CD8-positive, alpha-beta memory T cell (primary cell): ENCODE measurements at regions not wholly inside any gene's neighbourhood (a gene's known extent, or its start where the extent isn't known, plus 50 kb on each side); places are given as distances from the start of the nearest gene placed in this dataset.

Experiments used
- CTCF ChIA-PET: fragments of 350-600 bp; sonication (Branson Sonifier 250); formaldehyde crosslinking; loops from one replicate; lab custom pipeline; 2021; ENCODE audit warnings: antibody characterized with exemption; lab: Charles Lee
- POLR2A ChIA-PET: fragments of 350-600 bp; sonication (Branson Sonifier 250); formaldehyde crosslinking; loops from one replicate; lab custom pipeline; 2021; ENCODE audit warnings: antibody characterized with exemption; lab: Charles Lee
- DNase-seq, 5 donors: peaks; one replicate each; pipeline versions ENCODE4 v3.0.0 to v3.0.0-alpha.2; 2020 to 2022; ENCODE audit warnings: mixed read lengths in 1 of 5
- H3K27ac ChIP-seq: one replicate; pipeline ENCODE4 v1.7.0; 2013; ENCODE audit warnings: low read depth, mild to moderate bottlenecking, low read length, moderate library complexity
- H3K27me3 ChIP-seq: 2 replicates; pipeline ENCODE4 v1.7.0; 2013; ENCODE audit warnings: low read length, mild to moderate bottlenecking; ENCODE audit not compliant: insufficient read depth, poor library complexity, severe bottlenecking
- H3K36me3 ChIP-seq: 2 replicates; pipeline ENCODE4 v1.7.0; 2013; ENCODE audit warnings: mild to moderate bottlenecking, low read length, moderate library complexity; ENCODE audit not compliant: insufficient read depth
- H3K4me1 ChIP-seq: 2 replicates; pipeline ENCODE4 v1.7.0; 2013; ENCODE audit warnings: mild to moderate bottlenecking, low read length, moderate library complexity; ENCODE audit not compliant: insufficient read depth
- H3K4me3 ChIP-seq: 2 replicates; pipeline ENCODE4 v1.7.0; 2013; ENCODE audit warnings: mild to moderate bottlenecking, low read length
- H3K9me3 ChIP-seq: 2 replicates; pipeline ENCODE4 v1.7.0; 2013; ENCODE audit warnings: mild to moderate bottlenecking, low read length
- H3K27ac Mint-ChIP-seq, 8 donors: one replicate each; pipeline ENCODE4 v1.8.0; 2020 to 2021; ENCODE audit warnings: mixed read lengths in 8 of 8, mild to moderate bottlenecking in 6 of 8, inconsistent platforms in 3 of 8, moderate library complexity in 3 of 8
- H3K27me3 Mint-ChIP-seq, 2 donors: one replicate each; pipeline ENCODE4 v1.8.0; 2020 to 2021; ENCODE audit warnings: mixed read lengths in 2 of 2, mild to moderate bottlenecking in 1 of 2, moderate library complexity in 1 of 2
- H3K36me3 Mint-ChIP-seq, 3 donors: one replicate each; pipeline ENCODE4 v1.8.0; 2020 to 2021; ENCODE audit warnings: mixed read lengths in 3 of 3, inconsistent platforms in 1 of 3, mild to moderate bottlenecking in 1 of 3
- H3K4me1 Mint-ChIP-seq, 3 donors: one replicate each; pipeline ENCODE4 v1.8.0; 2020 to 2021; ENCODE audit warnings: mixed read lengths in 3 of 3, inconsistent platforms in 1 of 3, mild to moderate bottlenecking in 1 of 3
- H3K4me3 Mint-ChIP-seq, 7 donors: one replicate each; pipeline ENCODE4 v1.8.0; 2020 to 2021; ENCODE audit warnings: mixed read lengths in 7 of 7, mild to moderate bottlenecking in 6 of 7, moderate library complexity in 4 of 7, inconsistent platforms in 2 of 7
- H3K9me3 Mint-ChIP-seq, 5 donors: one replicate each; pipeline ENCODE4 v1.8.0; 2020 to 2022; ENCODE audit warnings: mixed read lengths in 5 of 5, mild to moderate bottlenecking in 3 of 5, moderate library complexity in 2 of 5, inconsistent platforms in 1 of 5

DNA sequence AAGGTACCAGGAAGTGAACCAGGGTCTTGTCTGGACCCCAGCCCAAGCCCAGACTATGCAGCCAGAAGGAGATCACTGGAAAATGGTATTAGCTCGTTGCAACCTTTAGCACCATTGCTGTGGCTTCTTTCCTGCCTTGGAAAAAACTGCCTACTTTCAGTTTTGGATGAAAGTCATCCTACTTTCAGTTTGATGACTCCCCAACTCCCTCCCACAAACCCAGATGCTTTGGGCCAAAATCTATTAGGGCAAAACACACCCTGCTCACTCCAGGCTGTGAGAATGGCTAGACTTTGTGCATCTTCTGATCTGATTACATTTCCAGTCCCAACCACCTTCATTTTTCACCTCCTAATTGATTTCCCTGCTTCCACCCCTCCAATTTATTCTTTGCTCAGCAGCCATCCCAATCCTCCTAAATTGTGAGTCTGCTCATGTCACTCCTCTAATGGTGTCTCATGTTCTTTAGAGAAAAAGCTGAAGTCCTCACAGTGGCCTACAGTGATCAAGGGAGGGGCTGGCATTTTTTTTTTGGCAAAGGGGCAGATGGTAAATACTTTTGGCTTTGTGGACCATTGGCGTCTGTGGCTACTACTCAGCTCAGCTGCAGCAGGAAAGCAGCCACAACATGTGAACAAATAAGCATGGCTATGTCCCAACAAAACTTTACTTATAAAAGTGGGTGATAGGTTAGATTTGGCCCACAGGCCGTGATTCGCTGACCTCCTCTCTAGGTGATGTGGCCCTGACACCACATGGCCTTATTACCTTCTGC lies 368.7 kb downstream of the SLC4A3 start:
- H3K36me3 Mint-ChIP-seq, result no peaks in the 10 kb centered on the region
- H3K27ac Mint-ChIP-seq, result no peak overlapping the region
- no peak for DNase-seq
- no peak overlapping the region for H3K27ac ChIP-seq
- H3K9me3 ChIP-seq, result no peaks in the 10 kb centered on the region
- H3K27me3 ChIP-seq, result no peaks in the 10 kb centered on the region
- H3K4me1 Mint-ChIP-seq, result no peaks in the 10 kb centered on the region
- H3K4me1 ChIP-seq, result no peaks in the 10 kb centered on the region
- H3K9me3 Mint-ChIP-seq, result peaks cover 0 to 9% (median 0%) of the 10 kb centered on the region in 5 donors
- ChIA-PET POLR2A (no interaction called here), CTCF (interaction anchor here (1.0 kb wide), 1 partner anchor 10 kb away, joined by 4 read pairs; no protein-coding TSS in a partner anchor)
- peaks cover 3 to 6% of the 10 kb centered on the region in 2 donors for H3K27me3 Mint-ChIP-seq
- no peak overlapping the region for H3K4me3 Mint-ChIP-seq
- H3K4me3 ChIP-seq, result no peak overlapping the region
- H3K36me3 ChIP-seq, result no peaks in the 10 kb centered on the region

DNA sequence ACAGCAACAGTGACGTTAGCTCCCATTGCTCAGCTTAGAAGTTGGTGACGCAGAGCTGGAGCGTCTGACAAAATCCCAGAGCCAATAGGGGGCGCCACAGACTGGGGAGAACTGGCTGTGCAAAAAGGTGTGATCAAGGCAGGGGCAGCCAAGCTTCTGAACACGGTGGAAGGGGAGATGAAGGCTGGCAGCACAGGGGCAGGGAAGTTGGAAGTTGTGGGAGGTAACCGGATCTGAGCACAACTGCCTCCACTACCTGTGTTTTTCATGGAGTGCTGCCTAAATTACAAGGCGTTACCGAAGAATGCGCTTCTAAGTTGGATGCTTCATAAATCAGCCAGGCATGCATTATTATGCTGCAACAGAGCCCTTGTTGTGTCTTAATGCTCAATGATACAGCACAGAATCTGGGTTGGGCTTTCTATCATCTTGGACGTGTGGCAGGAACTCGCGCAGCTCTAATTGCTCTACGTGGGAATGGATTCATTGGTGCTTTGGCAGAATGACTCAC lies 370.0 kb downstream of the SLC4A3 start:
- Mint-ChIP-seq H3K9me3 (peaks cover 0 to 7% (median 0%) of the 10 kb centered on the region in 5 donors), H3K4me3 (no peak overlapping the region), H3K36me3 (no peaks in the 10 kb centered on the region), H3K27me3 (peaks cover 3 to 6% of the 10 kb centered on the region in 2 donors), H3K27ac (no peak overlapping the region), H3K4me1 (no peaks in the 10 kb centered on the region)
- no peaks in the 10 kb centered on the region for H3K27me3 ChIP-seq
- DNase-seq, result no peak
- H3K27ac ChIP-seq, result no peak overlapping the region
- no peaks in the 10 kb centered on the region for H3K4me1 ChIP-seq
- no peaks in the 10 kb centered on the region for H3K9me3 ChIP-seq
- CTCF ChIA-PET, result no interaction called here
- POLR2A ChIA-PET, result no interaction called here
- H3K4me3 ChIP-seq, result no peak overlapping the region
- no peaks in the 10 kb centered on the region for H3K36me3 ChIP-seq

DNA sequence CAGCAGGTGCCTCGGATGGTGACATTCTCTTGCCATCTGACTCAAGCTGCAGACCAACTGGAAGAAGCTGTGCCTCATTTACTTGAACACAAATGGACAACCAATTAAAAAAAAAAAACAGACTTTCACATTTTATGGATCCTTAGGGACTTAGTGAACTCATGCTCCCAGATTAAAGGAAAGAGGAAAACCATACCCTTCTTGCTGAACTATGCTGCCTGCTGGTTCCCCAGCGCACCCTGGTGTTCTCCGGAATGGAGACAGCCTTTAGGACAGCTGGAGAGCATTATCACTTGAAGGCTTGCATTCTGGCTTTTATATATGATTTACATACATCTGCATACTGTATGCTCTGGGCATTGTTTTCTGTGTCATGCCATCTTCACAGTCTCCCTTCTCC lies 370.7 kb downstream of the SLC4A3 start:
- no peaks in the 10 kb centered on the region for H3K27me3 ChIP-seq
- H3K4me1 ChIP-seq, result no peaks in the 10 kb centered on the region
- no peak for DNase-seq

DNA sequence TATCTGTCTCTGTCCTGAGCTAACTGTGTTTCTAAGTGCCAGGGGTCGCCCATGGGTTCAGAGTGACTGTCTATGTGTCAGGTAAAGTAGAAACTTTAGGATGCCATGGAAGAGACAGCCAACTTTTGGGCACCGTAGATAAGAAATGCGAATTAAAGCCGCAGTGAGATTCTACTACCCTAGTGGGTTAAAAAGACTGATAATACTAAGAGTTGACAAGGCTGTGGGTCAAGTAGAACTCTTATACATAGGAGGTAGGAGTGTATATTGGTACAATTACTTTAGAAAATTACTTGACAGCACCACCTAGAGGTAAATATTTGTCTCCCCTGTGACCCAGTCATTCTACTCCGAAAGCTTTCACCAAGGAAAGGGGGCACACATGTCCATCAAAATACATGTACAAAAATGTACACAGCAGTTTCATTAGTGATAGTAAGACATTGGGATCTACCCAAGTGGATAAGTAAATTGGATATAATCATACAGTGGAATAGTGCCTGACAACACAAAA lies 371.3 kb downstream of the SLC4A3 start:
- H3K4me1 ChIP-seq, result no peaks in the 10 kb centered on the region
- H3K9me3 ChIP-seq, result no peaks in the 10 kb centered on the region
- H3K36me3 Mint-ChIP-seq, result no peaks in the 10 kb centered on the region
- no peak overlapping the region for H3K4me3 Mint-ChIP-seq
- no peaks in the 10 kb centered on the region for H3K36me3 ChIP-seq
- no peak overlapping the region for H3K4me3 ChIP-seq
- DNase-seq, result no peak
- ChIA-PET POLR2A (no interaction called here), CTCF (no interaction called here)
- H3K4me1 Mint-ChIP-seq, result no peaks in the 10 kb centered on the region
- H3K27me3 Mint-ChIP-seq, result peaks cover 3 to 6% of the 10 kb centered on the region in 2 donors
- H3K27me3 ChIP-seq, result no peaks in the 10 kb centered on the region
- peaks cover 0 to 7% (median 0%) of the 10 kb centered on the region in 5 donors for H3K9me3 Mint-ChIP-seq
- no peak overlapping the region for H3K27ac ChIP-seq
- no peak overlapping the region for H3K27ac Mint-ChIP-seq

More for the DNA sequence above, 370.7 kb downstream of the SLC4A3 start:
- peaks cover 0 to 7% (median 0%) of the 10 kb centered on the region in 5 donors for H3K9me3 Mint-ChIP-seq
- no peak overlapping the region for H3K27ac Mint-ChIP-seq
- no peak overlapping the region for H3K4me3 Mint-ChIP-seq
- no peak overlapping the region for H3K4me3 ChIP-seq
- H3K36me3 ChIP-seq, result no peaks in the 10 kb centered on the region
- H3K9me3 ChIP-seq, result no peaks in the 10 kb centered on the region
- POLR2A ChIA-PET, result no interaction called here
- no peaks in the 10 kb centered on the region for H3K36me3 Mint-ChIP-seq
- peaks cover 3 to 6% of the 10 kb centered on the region in 2 donors for H3K27me3 Mint-ChIP-seq
- CTCF ChIA-PET, result no interaction called here
- H3K27ac ChIP-seq, result no peak overlapping the region
- no peaks in the 10 kb centered on the region for H3K4me1 Mint-ChIP-seq

DNA sequence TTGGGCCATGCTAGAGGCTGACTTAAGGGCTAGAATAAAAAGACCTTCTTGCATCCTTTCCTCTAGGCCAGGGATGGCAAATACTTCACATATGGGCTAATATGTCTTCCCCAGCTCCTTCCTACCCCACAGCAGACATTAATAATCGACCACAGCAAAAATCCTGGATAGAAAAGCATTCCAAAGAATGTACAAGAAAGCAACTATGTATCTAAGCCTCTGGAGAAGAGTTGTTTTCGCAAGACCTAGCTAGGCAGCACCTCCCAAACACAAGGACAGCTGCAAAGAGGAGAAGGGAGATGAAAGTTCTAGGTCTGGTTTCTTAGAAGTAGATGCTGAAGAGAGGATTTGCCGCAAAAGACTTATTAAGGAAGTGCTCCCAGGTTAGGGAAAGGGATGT lies 372.6 kb downstream of the SLC4A3 start:
- Mint-ChIP-seq H3K27me3 (peaks cover 3 to 6% of the 10 kb centered on the region in 2 donors), H3K9me3 (peaks cover 0 to 7% (median 0%) of the 10 kb centered on the region in 5 donors), H3K4me1 (no peaks in the 10 kb centered on the region), H3K27ac (no peak overlapping the region), H3K4me3 (no peak overlapping the region), H3K36me3 (no peaks in the 10 kb centered on the region)
- Histone ChIP-seq H3K9me3 (no peaks in the 10 kb centered on the region), H3K27ac (no peak overlapping the region), H3K27me3 (no peaks in the 10 kb centered on the region), H3K36me3 (no peaks in the 10 kb centered on the region), H3K4me3 (no peak overlapping the region), H3K4me1 (no peaks in the 10 kb centered on the region)
- no peak for DNase-seq
- ChIA-PET CTCF (no interaction called here), POLR2A (no interaction called here)

DNA sequence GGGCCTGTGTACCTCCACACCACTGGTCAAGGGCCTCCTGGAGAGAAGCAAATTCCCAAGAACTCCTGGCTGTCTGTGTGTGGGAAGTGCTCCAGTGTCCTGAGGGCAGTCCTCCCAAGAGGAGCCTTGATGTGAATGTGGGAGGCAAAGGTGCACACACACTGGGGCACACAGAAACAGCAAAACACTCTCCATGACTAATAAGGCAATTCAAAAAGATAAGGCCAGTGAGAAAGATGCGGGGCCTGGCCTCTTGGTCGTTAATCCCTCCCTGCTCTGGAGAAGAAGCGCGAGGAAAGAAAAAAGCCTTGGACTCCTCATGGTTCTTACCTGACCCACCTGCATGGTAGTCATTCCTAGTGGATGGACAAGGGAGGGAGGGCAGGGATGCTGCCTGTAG lies 373.2 kb downstream of the SLC4A3 start:
- no peaks in the 10 kb centered on the region for H3K4me1 Mint-ChIP-seq
- peaks cover 0 to 7% (median 0%) of the 10 kb centered on the region in 5 donors for H3K9me3 Mint-ChIP-seq
- DNase-seq, result no peak
- Histone ChIP-seq H3K4me3 (no peak overlapping the region), H3K4me1 (no peaks in the 10 kb centered on the region), H3K27me3 (no peaks in the 10 kb centered on the region), H3K36me3 (no peaks in the 10 kb centered on the region), H3K9me3 (no peaks in the 10 kb centered on the region), H3K27ac (no peak overlapping the region)
- CTCF ChIA-PET, result no interaction called here
- H3K36me3 Mint-ChIP-seq, result no peaks in the 10 kb centered on the region
- no peak overlapping the region for H3K4me3 Mint-ChIP-seq
- peaks cover 3 to 6% of the 10 kb centered on the region in 2 donors for H3K27me3 Mint-ChIP-seq
- POLR2A ChIA-PET, result no interaction called here
- no peak overlapping the region for H3K27ac Mint-ChIP-seq

DNA sequence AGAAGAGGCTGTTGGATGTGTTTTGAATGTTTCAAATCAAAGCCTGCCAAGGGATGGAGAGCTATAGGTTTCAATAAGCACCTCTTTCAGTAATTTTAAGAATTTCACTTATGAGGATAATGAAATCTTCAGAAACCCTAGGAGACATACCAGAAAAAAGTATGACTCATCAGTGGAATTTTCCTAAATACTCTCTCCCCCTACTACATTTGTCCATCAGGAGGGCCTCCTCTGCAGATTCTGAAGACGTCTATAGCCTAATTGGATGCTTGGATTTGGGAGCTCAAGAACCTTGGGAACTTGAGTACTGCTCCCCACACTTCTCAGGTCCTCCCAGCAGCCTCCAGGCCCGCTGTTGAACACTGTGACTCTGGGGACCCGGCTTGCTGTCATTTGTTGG lies 374.3 kb downstream of the SLC4A3 start:
- H3K27ac Mint-ChIP-seq, result no peak overlapping the region
- no peaks in the 10 kb centered on the region for H3K4me1 Mint-ChIP-seq
- H3K27ac ChIP-seq, result no peak overlapping the region
- no peak for DNase-seq
- no peak overlapping the region for H3K4me3 Mint-ChIP-seq
- no peaks in the 10 kb centered on the region for H3K36me3 ChIP-seq
- peaks cover 0 to 2% of the 10 kb centered on the region in 2 donors for H3K27me3 Mint-ChIP-seq
- CTCF ChIA-PET, result no interaction called here
- H3K9me3 ChIP-seq, result no peaks in the 10 kb centered on the region
- H3K27me3 ChIP-seq, result no peaks in the 10 kb centered on the region
- no peaks in the 10 kb centered on the region for H3K4me1 ChIP-seq
- H3K4me3 ChIP-seq, result no peak overlapping the region
- H3K36me3 Mint-ChIP-seq, result no peaks in the 10 kb centered on the region
- POLR2A ChIA-PET, result no interaction called here
- H3K9me3 Mint-ChIP-seq, result peaks cover 0 to 5% (median 0%) of the 10 kb centered on the region in 5 donors

DNA sequence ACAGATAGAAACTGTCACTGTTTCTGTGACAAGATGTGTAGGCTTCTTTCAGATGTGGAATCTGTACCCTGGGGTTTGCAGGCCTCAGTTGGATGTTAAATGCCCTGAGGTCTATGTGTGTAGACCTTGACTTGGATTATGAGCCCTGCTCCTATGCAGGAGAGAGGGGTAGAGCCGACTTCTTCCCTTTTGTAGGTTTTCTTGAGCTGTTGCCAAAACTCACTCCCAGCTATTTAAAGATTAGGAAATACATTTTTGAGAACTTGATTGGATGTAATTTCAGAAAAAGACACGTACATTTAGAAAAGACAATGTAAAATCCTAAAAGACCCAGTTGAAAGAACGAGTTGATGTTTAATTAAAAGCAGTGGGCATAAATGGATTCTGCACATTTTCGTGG lies 374.8 kb downstream of the SLC4A3 start:
- no peak overlapping the region for H3K4me3 ChIP-seq
- CTCF ChIA-PET, result no interaction called here

More for the DNA sequence above, 374.8 kb downstream of the SLC4A3 start:
- no peak overlapping the region for H3K27ac ChIP-seq
- H3K27me3 ChIP-seq, result no peaks in the 10 kb centered on the region
- Mint-ChIP-seq H3K4me3 (no peak overlapping the region), H3K27me3 (peaks cover 0 to 2% of the 10 kb centered on the region in 2 donors), H3K4me1 (no peaks in the 10 kb centered on the region), H3K36me3 (no peaks in the 10 kb centered on the region), H3K9me3 (peaks cover 0 to 4% (median 0%) of the 10 kb centered on the region in 5 donors), H3K27ac (no peak overlapping the region)
- H3K36me3 ChIP-seq, result no peaks in the 10 kb centered on the region
- H3K9me3 ChIP-seq, result no peaks in the 10 kb centered on the region
- no peaks in the 10 kb centered on the region for H3K4me1 ChIP-seq
- POLR2A ChIA-PET, result no interaction called here
- DNase-seq, result no peak
